Stimulated activated CD8-positive, alpha-beta memory T cell treated with anti-CD3 and anti-CD28 coated beads, Interleukin-4, amount 100 ng/mL, for 48 hours (primary cell): ENCODE measurements at regions not wholly inside any gene's neighbourhood (a gene's known extent, or its start where the extent isn't known, plus 50 kb on each side); places are given as distances from the start of the nearest gene placed in this dataset.
"Not testable (repeated sequence)": the region's sequence is repeated elsewhere in the genome, so short reads cannot be mapped to it uniquely, and the experiment has no call there.

ENCODE experiments used
- DNase-seq: peaks from one replicate; pipeline ENCODE4 v3.0.0-alpha.2; 2020

DNA sequence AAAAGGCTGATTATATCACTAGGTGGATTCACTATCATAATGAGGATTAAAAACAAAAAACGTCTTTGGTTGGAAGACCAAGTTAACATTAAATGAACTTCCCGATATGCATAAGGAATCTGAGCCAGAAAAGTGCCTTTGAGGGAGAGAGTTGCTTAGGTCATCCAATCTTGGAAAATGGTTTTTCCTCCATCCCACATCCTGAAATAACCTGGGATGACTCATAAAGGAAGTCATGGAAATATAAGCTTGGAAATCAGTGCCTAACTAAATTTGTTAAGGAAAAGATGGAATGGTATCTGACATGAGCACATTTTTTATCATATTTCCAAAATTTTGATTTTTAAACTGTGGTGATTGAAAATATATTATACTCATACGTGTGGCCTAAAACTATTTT lies 66.0 kb downstream of the KBTBD8 start:
- no peak for DNase-seq

DNA sequence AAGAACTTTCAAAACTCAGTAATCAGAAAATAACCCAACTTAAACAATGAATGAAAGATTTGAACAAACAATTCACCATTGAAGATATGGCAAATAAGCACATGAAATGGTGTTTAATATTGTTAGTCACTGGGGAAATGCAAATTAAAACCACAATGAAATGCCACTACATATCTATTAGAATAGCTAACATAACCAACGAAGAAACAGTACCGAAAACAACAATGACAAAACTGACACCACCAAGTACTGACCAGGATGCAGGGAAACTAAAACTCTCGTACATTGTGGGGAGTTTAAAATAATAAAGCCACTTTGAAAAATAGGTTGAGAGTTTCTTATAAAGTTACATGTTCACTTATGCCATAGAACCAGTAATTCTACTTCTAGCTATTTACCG lies 69.1 kb downstream of the KBTBD8 start:
- no peak for DNase-seq

DNA sequence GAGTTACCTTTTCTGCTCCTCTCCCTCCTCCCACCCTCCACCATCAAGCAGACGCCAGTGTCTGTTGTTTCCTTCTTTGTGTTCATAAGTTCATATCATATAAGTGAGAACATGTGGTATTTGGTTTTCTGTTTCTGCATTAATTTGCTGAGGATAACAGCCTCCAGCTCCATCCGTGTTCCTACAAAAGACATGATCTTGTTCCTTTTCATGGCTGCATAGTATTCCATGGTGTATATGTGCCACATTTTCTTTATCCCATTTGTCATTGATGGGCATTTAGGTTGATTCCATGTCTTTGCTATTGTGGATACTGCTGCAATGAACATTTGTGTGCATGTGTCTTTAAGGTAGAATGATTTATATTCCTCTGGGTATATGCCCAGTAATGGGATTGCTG lies 74.5 kb downstream of the KBTBD8 start:
- DNase-seq, result not testable (repeated sequence)

DNA sequence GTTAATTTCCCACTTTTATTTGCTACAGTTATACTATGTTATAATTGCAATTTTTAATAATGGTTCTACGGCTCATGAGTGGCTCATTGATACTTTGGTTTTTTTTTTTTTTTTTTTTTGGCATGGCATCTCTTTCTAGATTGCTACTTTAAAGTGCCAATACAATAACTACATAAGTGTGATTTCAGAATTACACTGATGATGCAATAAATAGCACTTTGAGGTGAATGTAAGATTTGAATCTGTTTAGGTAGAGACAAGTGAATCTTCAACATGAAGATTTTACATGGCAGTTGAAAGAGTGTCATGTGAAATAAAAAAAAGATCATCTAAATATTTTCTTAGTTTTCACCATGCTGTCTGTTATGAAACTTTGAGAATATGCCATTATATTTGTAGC lies 75.7 kb downstream of the KBTBD8 start:
- no peak for DNase-seq

DNA sequence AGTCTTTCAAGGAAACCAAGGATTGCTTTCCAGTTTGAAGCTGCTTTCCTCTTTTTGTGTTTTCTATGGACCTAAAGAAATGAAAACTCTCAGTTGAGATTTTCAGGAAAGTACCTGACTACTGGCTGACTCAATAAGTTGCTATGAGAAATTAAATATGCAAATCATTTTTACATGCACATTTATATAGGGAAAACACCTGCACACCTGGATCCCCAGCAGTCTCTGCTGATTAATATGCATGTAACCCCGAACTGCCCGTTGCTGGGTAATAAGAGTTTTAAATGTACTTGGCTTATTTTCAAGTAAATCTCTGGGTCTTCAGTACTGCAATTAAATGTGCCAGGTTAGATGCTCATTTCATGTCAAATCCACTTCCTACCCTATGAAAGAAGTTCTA lies 77.2 kb downstream of the KBTBD8 start:
- DNase-seq, result no peak

DNA sequence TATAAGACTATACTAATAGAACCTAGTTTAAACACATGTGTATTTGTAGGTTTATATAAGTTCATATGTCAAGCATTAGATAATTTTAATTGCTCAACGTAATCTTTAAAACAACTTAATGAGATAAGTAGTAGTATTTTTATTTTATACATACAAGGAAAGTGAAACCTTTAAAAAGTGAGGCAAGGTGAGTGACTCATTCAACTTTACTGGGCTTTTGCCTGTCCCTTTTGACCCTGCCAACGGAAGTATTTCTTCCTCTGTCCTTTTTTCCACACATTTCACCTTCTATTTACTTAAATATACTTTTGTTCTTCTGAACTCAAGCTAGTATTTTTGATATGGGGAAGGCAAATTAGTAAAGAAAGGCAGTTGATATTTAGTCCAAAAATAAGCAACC lies 78.5 kb downstream of the KBTBD8 start:
- no peak for DNase-seq

DNA sequence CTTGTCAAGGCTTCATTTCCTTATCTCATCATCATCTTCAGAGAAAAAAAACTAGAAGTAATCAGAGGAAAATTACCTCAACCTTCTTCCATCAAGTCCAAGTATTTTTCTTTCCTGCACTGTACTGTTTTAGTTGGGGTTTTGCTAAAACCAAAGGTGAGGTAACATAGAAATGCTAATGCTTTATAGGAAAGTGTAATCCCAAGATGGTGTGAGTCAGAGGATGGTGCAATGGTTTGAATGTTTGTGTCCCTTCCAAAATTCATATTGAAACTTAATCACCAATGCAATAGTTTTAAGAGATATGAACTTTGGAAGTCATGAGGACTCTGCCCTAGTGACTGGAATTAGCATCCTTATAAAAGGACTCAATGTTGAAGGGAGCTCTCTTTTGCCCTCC lies 79.5 kb downstream of the KBTBD8 start:
- DNase-seq, result no peak

DNA sequence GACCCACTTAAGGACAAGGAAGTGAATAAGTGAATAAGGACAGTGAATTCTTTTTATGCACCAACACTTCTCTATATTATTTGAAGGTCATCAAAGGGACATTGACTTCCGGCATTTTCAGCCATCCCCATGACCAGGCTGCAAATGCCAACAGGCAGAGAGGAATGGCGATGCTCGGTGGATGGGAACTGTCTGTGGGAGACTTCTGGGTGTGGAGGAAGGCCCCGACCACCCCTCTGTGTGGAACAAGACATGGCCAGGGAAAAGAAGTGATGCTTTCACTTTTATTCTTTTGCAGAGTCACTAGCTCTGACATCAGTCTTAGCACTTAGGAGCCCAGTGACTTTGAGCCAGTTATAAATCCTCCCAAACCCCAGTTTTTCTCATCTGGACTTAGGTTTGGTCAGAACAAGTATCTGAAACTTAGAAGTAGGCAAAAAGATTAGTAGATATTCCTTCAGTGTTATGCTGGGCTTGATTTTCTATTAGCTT lies 84.5 kb downstream of the KBTBD8 start:
- no peak for DNase-seq

DNA sequence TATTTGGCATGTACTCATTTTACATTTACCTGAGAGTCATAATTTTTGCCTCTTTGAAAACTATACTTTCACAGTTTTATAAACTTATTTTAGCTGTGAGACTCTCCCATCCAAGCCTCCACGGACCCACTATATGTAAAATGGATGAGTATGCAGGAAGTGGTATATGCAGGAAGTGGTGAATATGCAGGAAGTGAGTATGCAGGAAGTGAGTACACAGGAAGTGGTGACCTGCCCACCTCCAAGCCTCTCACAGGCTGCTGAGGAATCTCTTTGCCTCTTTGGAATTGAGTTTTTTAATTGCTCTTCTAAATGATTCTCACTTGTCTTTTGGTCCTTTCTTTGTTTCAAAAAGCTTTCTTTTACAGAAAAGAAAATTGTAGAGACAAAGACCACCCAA lies 85.2 kb downstream of the KBTBD8 start:
- DNase-seq, result peak; percentile 44

DNA sequence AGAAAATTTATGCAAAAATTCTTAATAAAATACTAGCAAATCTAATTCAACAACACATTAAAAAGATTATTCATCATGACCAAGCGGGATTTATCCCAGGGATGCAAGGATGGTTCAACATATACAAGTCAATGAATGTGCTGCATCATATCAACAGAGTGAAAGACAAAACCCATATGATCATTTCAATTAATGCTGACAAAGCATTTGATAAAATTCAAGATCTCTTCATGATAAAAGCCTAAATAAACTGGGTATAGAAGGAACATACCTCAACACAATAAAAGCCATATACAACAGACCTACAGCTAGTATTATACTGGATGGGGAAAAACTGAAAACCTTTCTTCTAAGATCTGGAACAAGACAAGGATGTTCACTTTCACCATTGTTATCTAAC lies 89.7 kb downstream of the KBTBD8 start:
- DNase-seq, result no peak

DNA sequence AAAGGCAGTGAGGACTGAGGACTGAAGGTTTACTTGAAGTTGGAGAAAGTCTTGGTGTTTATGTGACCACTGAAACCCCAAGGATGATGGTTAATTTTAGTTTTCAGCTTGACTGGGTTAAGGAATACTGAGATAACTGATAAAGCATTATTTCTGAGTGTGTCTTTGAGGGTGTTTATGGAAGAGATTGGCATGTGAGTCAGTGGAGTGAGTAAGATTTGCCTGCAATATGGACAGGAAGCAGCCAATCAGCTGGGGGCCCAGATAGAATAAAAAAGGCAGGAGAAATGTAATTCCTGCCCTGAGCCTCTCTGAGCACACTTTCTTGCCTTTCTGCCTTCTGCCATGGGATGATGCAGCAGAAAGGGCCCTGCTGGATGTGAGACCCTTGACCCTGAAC lies 92.4 kb downstream of the KBTBD8 start:
- no peak for DNase-seq

DNA sequence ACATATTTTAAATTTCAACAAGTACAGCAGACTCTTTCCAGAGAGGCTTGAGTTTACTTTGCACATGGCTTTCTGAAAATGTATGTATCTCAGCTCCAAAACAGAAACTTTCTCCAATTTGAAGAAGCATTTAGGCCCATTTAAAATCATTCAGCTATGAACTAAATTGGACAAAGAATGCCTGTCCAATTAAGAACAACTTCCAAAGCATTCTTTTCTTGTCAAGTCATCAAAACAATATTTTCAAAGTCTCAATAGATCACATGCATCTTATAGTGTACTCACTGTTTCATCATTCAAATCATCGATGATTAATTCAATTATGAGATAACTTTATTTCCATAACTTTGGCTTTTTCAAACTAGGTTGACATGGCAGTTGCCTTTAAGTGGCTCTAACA lies 95.2 kb downstream of the KBTBD8 start:
- no peak for DNase-seq

DNA sequence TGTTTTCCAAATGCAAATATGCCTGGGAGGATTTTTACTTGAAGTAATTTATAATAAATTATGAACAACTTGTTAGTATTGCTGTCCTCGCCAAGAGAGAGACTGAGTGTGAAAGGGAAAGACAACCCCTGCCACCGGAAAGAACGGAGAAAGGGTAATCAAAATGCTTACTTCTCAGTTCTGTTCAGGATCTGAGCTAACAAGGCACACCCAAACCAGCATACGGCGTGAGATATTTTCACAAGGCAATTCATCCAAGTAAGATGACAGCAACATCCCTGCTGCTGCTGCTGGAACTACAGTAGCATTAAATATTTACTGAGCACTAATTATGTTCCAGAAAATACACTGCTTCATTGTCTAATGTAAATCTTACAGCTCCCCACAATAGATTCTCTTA lies 96.1 kb downstream of the KBTBD8 start:
- no peak for DNase-seq

DNA sequence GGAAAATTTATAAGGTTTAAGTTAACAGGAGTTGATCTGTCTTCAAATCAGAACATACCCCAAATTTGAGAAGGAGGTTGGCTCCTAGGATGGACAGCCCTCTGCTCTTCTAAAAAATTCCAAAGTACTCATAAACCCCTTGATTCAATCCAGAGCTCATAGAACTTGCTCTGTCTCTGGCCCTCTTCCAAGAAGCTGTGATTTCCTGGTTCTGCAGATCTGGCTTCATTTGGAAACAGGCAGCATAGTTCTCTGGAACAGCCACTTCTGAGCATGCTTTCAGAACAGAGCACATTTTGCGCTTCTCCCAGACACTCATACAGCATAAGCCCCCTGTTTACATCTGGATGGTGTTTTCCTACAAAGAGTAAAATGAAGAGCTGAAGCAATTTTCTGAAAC lies 96.7 kb downstream of the KBTBD8 start:
- no peak for DNase-seq

DNA sequence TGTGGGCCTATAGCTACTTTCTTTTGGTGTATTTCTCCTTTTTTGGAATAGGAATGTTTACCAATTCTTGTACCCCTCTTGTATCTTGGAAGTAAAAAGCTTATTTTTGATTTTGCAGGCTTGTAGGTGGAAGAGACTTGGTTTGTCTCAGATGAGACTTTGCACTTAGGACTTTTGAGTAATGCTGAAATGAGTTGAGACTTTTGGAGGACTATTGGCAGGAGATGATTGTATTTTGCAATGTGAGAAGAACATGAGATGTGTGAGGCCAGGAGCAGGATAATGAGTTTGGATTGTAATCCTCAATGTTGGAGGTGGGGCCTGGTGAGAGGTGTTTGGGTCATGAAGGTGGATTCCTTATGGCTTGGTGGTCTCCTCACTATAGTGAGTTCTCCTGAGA lies 106.3 kb downstream of the KBTBD8 start:
- DNase-seq, result no peak

DNA sequence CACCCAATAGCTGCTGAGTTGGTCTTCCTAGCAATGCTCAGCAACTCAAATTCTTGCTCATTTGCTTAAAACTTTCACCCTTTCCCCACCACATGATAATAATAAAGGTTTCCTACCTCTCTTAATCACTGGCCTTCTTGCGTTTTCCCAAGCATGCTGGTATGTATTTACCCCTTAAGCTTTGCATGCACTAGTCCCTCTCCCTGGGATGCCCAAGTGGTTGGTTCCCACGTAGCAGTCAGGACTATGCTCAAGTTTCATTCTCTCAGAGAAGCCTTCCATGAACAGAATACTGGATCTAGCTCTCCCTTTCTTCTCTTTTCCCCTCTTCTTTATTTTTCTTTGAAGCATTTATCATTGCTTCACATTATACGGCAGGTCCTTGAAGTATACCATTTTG lies 108.8 kb downstream of the KBTBD8 start:
- no peak for DNase-seq

DNA sequence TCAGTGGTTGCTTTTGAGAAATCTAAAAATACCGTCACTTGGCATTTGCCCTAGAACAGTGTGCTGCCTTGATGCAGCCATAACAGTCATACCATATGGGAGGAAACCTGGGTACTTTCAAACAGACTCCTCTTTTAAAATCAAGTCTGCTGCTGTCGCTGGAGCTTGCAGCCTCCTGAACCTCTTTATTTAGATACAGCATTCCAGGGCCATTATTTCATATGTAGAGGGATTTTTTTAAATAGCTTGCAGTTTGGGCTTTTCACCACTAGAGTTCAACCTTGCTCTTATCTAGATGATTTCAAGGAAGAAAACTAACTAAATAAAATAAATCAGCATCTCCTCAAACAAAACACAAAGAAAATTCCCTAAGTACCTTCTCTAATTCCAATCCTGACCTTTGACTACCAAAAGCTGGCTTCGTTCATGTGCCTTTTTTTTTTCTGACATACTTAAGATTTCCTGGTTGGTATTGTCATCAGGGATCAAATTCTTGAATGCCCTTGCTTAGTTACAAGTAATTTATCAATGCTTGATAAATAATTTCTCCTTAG lies 111.6 kb downstream of the KBTBD8 start:
- DNase-seq, result no peak

DNA sequence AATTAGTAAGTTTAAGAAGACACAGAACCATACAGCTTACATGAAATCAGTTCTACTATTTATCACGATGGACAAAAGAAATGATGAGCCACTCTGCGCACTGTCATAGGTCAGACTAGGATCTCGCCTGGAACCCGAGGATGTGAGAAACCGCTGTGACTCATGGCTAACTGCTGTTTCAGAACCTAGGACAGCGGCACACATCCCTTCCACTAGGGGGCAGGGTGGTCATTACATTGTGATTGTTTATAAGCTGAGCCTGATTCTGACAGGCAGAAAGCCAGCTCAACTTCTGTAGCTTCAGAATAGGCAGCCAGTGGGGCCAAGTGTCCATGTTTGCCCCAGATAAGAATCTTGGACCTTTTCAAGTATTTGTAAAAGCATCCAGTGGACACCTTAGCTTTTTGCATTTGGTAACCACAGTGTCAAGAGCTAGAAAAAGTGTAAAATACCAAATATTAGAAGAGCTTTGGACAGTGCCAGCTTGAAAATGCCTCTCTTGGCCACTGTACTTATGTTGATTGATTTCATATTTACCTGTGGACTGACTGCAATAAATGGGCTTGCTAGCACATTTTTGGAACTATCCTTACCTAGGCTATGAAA lies 115.8 kb downstream of the KBTBD8 start:
- DNase-seq, result peak; percentile 88

DNA sequence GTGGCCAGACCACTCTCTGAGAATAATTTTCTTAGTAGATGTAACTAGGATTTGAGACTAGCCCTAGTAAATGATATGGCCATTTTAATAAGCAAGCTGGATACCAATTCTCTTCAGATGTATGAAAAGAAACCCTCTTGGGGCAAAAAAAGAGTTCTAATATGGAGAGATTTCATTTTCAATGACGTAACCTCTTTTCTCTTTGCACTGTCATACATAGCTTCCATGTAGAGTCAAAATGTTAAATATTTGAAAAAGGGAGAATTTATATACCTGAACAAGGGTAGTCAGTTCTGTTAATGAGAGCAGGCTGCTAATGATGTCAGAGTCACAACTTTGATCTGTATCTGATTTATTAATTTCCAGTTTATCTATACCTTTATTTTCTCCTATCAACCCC lies 120.0 kb downstream of the KBTBD8 start:
- DNase-seq, result no peak

DNA sequence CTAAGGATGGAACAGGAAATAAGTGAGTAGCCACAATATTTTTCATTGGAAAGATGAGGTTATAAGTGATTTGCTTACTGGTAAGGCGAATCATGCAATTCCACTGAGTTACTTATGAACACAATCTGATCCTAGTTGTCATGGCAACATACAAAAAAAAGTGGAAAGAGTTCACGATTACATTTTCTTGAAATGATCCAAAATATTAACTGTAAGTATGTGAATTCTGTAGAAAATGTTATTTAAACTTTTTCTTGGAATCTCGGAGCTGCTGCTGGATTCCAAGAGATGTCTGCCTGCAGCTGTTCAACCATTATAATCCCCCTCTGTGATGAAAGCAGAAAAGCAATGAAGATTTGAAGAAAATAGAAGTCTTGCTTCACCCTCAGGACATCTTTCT lies 120.5 kb downstream of the KBTBD8 start:
- DNase-seq, result no peak

DNA sequence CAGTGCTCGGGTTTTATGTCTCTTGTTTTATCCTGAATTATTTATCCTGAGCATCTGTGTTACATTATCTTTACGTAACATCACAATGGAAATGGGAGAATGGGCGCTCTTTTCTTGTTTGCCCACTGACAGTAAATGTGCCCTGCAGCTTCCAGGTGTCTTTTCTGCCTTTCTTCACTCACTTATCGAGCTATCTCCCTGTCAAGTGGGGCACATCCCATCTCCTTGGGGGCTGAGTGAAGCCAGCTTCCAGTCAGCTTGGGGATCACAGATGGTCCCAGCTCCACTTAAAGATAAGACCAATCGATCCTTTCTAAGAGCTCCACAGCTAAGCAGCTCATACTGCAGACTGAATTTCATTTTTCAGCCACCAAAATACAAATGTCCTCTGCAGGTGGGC lies 125.8 kb downstream of the KBTBD8 start:
- DNase-seq, result no peak

DNA sequence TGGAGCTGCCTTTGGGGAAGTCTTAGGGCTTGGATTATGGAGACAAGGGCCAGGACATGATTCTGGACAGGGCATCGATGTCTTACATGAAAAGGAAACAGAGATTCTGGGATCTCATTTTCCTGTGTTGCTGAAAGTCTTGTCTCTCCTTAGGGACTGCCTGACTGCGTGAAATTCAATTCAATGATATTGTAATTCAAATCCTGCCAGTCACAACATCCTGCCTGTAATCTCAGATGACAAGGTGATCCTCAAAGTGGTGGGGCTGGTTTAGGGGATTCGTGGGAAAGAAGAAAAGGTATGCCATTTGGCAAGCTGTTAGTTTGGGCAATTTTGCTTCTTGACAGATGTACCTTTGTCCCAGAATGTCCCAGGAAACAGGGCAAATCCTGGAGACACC lies 129.1 kb downstream of the KBTBD8 start:
- no peak for DNase-seq

DNA sequence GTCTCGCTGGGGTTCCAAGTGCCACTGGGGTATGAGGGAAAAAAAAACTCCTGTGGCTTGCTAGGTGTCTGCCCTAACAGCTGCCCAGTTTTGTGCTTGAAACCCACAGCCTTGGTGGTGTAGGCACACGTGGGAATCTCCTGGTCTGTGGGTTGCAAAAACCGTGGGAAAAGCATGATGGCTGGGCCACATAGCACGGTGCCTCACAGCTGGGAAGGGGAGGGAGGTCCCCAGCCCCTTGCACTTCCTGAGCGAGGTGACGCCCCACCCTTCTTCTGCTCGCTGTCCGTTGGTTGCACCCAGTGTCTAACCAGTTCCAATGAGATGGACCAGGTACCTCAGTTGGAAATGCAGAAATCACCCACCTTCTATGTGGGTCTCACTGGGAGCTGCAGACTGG lies 144.3 kb downstream of the KBTBD8 start:
- no peak for DNase-seq

DNA sequence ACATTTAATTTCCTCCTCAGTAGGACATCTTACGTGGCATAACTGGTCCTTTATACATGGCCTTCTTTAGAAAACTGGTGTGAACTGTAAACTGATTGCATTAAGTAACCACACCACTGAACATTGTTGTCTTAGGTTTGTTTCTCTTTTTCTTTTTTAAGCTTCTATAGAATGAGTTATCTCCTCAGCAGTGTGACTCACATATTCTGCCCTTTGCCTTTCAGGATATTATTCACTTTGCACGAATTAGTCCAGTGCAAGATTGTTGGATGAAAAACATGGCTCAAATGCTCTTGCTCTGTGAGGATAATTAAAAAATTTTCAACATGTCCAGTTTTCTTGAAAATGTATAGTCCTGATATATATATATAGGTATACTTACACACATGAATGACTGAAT lies 147.6 kb downstream of the KBTBD8 start:
- no peak for DNase-seq

DNA sequence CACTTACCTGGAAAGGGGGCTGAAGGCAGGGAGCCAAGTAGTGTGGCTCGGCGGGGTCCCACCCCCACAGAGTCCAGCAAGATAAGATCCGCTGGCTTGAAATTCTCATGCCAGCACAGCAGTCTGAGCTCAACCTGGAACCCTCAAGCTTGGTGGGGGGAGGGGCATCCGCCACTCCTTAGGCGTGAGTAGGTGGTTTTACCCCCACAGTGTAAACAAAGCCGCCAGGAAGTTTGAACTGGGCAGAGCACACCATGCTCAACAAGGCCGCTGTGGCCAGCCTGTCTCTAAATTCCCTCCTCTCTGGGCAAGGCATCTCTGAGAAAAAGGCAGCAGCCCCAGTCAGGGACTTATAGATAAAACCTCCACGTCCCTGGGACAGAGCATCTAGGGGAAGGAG lies 156.3 kb downstream of the KBTBD8 start:
- no peak for DNase-seq
